Glomerular visceral epithelial cell (primary cell): ENCODE measurements at regions not wholly inside any gene's neighbourhood (a gene's known extent, or its start where the extent isn't known, plus 50 kb on each side); places are given as distances from the start of the nearest gene placed in this dataset.

Experiments used
- DNase-seq: peaks from one replicate; pipeline ENCODE4 v3.0.0-alpha.2; 2016; ENCODE audit errors: extremely low spot score

DNA sequence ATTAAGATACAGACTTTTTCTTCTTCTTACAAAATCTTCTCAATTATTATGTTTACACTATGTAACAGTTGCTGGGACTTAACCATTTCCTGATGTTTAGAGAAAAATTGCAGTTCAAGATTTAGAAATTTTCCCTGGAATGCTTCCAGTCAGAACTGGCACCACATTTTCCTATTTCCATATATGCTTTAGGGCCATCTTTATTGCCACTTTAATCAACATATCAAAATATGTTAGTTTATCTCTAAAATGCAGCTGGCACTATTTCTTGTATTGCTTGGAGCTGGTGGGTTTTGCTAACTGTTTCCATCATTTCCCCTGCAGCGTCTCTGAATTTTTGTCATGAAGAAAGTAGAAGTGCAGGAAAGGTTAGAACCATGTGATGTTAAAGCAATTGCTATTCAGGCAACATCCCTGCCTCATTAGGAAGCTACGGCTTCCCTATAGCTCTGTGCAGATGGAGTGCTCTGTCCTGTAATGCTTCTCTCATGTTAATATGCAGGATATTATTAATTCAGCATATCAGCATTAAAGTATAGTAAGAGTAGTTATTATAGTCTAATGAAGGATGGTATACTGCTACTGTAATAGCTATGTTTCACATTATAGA is 269.1 kb downstream of the MTRR start:
- no peak for DNase-seq

DNA sequence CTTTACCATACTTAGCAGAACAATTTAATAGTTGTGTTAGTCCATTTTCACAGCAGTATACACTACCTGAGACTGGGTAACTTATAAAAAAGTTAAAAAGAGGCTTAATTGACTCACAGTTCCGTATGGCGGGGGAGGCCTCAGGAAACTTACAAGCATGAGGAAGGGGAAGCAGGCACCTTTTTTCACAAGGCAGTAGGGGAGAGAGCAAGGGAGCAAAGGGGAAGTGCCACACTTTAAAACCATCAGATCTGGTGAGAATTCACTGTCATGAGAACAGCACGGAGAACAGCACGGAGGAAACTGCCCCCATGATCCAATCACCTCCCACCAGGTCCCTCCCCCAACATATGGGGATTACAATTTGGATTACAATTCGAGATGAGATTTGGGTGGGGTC is 269.9 kb downstream of the MTRR start:
- DNase-seq, result no peak

DNA sequence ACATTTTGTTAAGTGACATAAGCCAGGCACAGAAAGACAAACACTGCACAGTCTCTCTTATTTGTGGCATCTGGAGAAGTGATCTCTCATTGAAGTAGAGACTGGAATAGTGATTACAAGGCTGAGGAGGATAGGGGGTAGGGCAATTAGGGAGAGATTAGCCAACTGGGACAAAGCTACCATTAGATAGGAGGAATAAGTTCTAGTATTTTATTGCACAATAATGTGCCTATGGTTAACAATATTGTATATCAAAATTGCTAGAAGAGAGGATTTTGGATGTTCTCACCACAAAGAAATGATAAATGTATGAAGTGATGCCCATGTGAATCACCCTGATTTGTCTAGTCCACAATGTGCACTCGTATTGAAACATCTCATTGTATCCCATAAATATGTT is 281.8 kb downstream of the MTRR start:
- no peak for DNase-seq

DNA sequence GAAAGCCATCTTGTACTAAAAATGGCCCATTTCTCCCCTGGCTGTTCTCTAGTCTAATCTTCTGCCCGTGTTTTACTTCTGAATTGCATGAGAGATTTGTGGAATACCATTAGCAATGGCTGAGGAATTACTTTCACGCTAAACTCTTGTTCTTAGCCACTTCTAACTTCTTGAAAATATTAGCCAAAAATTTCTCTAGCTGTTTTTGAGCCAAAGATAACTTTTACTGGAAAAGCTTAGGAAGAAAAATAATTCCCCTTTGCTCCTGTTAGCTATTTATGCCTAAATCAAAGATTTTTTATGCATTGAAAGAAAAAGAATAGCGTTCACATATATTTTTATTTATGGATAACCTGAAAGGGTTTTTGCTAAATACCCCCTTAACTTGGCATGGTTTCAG is 287.8 kb downstream of the MTRR start:
- DNase-seq, result no peak

DNA sequence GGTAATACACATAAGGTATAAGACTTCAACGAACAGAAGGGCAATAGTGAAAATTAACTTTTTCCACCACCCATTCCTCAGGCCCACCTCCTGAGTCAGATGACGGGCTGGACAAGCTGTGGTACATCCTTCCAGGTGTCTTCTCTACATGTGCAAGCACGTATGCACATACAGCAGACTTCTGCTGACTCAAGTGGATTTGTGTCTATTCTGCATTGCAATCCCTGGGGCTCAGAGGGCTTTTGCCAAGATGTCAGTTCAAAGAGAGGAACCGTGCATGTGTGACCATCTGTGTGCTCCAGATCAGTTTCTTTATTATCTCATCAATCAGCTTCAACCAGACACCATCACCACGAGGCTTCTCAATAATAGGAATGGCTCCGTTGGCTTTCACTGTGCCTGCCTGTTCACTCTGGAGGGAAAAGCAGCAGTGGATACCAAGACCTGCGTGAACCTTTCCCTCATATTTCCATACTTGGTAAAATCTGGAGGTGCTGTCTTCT is 288.4 kb downstream of the MTRR start:
- DNase-seq, result no peak

DNA sequence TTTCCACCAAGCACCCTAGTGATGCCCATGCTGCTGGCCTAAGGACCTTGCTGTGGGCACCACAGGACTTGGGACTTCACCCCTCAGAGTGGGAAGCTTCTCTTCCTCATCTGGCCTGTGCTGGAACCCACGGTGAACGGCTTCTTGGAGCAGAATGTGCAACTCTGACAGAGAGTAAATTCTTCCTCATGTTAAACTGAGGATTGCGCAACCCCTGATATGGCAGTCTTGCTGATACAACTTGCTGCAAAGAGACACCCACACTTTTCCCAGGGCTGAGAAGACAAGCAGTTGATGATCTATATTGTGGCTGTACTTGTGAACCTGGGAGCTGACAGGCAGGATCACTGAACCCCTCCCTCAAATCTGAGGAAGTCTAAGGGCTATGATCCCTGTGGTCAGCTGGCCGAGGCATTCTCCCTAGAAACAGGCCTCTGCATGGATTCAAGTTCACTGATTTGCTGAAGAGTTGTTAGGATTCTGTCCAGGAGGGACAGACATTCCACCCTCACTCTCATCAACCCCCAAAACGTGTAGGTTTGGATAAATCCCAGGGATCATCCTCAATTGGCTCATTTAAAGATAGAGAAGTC is 307.2 kb downstream of the MTRR start:
- no peak for DNase-seq

DNA sequence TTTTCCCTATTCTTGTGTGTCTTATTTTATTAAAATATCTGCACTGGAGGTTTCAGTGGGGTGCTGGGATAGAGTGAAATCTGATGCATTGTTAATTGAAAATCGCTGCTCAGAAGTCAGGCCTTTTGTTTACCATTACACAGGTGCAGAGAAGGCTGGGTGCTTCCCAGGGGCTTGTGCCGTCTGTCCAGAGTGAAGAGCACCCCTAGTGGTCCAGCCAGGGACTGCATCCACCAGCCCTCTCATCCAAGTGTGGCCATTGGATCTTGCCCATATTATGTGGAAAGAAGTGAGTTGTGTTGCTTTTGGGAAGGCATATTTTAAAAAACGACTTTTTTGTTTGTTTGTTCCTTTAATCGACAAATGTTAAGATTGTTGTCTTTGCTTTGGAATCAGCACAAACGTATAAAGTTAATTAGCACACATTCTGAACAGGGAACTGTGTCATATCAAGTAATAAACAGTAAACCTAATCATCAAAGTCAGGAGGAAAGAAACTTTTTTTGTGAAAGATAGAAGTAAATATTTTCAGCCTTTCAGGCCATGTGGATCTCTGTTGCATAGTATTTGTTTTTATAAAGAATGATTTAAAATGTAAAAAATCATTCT is 315.6 kb downstream of the MTRR start:
- peak; percentile 15 for DNase-seq

DNA sequence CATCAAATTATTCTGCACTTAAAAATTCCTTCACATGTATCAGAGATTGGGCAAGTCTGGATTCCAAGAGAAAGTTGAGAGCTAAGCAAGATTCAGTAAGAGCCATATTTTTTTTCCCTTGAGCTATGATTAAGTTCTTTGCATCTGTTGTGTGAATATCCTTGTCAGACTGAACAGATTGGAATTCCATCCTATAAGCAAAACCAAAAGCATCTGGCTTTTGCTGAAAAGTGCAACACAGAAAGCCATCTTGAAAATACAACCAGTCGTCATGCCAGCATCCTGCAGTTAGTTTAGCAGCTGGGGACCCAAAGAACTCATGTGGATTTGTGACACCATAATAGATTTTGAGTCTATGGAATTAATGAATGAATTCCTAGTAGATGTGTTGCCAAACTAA is 316.9 kb downstream of the MTRR start:
- no peak for DNase-seq

DNA sequence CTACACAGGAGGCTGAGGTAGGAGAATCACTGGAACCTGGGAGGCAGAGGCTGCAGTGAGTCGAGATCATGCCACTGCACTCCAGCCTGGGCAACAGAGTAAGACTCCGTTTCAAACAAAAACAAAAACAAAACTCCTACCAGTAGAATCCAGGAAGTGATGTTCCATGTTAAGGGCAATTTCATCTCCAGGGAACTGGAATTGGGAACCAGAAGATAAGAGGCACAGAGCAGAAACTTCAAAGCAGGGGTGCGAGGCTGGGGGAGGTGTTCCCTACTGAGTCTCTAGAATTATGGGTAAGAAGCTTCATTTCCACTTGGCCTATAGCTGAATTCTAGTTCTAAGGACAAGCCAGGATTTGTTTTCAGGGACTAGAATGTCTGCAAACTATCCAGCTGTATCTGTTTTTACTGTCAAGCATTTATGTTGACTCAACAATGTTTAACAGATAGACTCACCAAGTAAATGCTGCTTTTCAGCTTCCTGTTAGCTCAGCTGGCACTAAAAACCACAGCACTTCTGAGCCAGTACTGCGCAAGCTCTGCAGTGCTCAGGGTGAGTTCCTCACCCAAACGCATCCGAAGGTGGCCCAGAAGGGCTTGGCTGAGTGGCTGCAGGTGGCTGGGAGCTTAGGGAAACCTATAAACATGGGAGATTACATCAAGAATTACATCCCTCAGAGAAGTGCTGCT is 320.1 kb downstream of the MTRR start:
- no peak for DNase-seq

DNA sequence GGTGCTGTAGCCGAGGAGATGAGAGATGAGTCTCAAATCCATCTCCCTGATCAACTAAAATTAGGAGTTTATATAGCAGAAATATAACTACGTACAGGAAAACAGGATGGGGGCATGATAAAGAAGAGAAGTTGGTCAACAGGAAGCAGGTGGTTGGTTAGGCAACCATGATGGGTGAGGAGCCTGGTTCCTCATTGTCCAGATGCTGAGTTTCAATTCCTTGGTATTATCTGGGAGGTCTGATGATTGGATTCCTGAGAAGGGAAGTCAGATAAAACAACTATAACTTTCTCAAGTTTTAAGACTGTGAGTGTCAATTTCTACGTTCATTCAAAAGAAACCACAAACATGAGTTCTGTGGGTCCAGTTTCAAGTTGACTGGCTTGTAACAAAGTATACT is 323.9 kb downstream of the MTRR start:
- DNase-seq, result no peak

DNA sequence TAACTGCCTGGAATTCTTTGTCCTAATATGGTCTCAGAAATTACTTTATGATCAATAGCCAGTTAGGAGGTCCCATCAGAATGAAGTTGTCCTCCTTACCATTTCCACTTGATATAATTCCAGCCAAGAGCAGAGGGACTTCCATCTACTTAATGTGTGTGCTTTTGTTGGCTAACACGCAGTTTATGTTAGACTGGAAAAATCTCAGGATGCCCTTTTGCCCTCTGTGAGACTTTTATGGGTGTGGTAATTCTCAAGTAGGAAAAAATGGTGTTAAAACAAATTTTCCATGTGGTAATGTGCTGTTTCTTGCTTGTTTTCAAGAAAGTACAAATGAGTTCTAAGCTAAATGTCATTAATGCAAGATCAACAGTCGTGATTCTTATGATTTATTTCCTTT is 327.1 kb downstream of the MTRR start:
- no peak for DNase-seq

DNA sequence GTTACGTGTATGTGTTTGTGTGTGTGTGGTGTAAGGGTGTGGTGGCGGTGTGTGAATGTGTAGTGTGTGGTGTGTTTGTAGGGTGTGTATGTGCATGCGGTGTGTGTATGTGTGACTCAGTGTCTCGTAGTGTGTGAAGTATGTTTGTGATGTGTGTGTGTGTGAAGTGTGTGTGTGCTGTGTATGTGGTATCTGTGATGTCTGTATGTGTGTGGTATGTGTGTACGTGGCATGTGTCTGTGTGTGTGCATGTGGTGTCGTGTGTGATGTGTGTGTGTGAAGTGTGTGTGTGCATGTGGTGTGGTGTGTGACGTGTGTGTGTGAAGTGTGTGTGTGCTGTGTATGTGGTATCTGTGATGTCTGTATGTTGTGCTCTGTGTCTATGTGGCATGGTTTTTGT is 339.4 kb downstream of the MTRR start:
- no peak for DNase-seq

DNA sequence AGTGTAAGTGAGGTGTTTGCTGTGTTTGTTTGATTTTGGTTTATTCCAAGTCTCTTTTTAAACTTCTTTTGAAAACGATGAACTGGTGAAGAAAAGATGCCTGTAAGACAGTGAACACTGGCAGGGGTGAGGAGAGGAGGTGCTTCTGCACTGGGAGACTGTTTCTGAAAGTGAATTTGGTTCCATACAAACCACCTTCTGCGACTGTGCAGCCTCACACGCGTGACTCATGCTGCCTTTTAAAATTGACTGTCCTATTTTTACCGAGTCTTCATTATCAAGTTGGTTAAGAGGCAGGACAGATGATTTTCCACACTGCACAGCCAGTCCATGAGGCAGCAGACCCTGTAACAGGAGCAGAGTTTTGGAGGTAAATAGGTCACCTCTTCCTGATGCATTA is 340.6 kb downstream of the MTRR start:
- DNase-seq, result no peak

DNA sequence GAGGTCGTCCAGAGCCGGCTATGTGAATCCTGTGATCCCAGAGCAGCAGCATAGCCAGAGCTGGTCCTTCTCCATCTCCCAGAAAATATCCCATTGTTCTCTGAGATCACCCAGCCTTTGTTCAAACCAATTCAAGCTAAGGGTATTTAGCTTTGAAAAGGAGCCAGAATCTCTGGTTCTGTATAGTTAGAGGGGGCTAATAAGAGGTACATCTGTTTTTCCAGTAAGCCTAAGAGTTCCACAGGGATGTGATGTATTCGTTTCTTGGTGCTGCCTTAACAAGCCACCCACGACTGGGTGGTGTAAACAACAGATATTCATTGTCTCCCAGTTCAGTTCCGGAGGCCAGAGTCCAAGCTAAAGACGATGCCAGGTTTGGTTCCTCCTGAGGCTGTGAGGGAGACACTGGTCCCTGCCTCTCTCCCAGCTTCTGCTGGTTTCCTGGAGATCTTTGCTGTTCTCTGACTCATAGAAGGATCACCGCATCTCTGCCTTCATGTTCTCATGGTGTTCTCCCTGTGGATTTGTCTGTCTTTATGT is 344.8 kb downstream of the MTRR start:
- DNase-seq, result no peak

DNA sequence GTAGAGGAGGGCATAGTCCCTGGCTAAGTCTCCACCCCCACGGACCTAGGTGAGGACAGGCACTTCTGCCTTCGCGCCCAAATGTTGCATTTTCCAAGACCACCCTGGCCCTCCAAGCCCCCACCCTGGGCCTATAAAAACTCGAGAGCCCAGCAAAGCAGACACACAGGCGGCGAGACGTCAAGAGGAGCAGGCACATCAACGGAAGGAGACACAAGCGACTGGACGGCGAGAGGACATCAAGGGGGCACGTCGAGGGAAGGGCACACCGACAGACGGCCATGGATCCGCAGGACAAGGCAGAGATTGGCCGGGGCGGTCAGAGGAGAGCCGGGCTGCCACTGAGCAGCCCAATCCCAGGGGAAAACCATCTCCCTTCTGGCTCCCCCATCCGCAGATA is 348.0 kb downstream of the MTRR start:
- no peak for DNase-seq

DNA sequence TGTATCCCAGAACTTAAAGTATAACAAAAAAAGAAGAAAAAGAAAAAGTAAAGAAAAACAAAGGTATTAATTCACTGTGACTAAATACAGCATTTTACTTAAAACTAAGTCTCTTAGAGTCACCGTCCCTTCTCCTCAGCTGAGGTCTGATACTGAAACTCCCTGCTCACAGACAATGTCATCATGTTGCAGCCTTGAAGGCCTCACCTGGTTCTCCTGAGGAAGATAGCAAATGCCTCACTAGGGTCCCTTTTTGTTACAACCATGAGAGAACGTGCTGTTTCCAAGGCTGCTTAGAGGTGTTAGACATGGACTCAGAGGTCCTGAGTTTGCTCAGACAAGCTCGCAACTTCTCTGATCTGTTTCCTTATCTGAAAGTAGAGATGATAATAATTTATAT is 357.2 kb downstream of the MTRR start:
- DNase-seq, result no peak

DNA sequence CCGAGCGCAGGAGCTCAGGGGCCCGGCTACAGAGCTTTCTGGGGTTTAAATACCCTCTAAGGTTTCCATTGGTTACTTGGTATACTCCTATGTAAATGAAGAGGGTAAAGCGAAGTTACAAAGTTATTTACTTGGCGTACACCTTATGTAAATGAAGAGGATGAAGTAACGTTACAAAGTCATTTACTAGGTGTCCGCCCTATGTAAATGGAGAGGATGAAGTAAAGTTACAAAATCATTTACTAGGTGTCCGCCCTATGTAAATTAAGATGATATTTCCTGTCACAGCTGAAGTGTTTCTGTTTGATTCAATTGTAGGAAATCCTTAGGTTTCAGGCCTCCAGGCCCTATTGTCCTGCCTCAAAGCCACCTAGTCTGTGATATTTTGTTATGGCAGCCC is 358.2 kb downstream of the MTRR start:
- DNase-seq, result no peak

DNA sequence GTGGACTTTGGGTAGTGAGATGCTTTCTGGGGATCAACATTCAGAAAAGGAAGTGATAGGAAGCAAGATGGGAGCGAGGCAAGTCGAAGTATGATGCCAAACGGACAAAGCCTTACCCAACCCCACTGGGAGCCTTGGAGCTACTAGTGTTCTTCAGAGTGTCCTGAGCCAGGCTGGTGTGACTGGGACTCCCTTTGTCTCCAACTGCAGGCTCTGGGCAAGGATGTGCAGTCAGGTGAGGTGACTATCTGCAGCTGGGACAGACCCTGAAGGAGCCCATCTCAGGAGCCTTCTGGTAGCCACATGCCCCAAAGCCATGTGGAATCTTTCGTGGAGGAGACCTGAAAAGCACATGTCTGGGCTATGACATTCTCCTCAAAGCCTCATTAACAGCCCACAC is 360.6 kb downstream of the MTRR start:
- DNase-seq, result no peak

DNA sequence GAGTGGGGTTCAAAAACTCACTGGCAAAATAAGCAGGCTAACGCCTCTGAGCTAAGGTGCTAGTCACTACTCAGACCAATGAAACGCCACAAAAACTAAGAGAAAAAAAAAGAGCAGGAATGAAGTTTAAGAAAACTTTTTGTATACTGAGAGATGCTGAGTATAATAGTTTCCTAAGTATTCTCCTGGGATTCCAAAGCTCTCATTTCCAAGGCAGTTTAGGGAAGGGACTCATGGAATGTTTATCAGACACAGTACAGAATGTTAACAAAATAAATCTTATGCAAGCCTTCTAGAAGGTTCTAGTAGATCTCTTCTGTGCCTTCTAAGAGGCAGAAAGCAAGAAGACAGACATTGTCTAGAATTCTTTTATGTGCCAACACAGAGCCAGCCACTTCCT is 361.9 kb downstream of the MTRR start:
- DNase-seq, result no peak

DNA sequence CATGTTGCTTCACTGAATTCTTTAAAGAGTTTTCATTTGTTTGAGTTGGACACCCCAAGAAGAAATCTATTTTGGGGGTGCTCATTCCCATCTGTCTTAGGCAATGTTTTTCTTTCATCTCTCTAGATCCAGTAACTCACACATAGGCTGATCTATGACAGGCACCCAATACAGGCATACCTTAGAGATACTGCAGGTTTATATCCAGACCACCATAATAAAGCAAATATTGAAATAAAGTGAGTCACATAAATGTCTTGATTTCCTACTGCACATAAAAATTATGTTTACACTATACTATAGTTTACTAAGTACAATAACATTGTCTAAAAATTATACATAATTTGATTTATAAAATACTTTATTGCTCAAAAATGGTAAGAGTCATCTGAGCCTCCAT is 364.5 kb downstream of the MTRR start:
- no peak for DNase-seq

DNA sequence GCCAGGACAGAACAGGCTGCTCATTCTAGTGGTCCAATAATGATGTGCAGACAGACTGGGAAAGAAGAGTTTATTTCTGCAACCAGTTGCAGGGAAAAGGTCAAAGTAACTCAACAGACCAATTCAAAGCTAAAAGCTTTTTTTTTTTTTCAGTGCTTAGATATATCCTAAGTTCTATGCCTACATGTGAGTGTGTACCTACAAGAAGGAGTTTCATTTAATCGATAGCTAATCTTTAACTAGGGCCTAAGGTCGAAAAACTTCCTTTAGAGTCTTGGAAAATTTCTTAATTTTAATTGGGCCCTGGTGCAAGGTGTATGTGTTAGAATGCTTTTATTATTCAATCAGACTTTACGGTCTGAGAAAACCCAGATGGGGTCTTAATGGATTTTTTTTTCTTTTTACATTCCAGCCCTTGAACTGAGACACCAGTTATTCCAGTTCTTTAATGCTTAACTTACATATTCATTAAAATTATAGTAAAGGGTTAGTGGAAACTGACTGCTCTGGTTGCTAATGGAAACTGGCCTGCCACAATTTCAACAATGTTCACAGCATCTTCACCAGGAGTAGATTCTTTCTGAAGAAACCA is 365.3 kb downstream of the MTRR start:
- DNase-seq, result no peak

DNA sequence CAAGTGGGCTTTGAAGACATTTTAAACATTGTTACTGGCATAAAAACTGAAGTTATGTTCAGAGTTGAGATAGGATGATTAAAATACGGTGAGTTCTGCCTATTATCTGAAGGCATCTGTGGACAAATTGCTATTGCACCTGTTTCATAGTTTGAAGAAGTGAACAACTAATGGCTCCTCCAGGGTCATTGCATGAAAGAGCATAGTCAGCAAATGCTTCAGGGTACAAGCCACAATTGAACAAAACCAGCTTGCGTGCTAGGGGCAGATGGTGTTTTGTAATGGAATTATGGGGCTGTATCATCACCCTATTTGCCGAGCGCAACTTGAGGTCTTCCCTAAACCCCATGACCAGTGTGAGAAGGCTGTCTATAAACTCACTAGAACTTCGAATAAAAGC is 369.1 kb downstream of the MTRR start:
- no peak for DNase-seq
